ENCODE measurements at regions not wholly inside any gene's neighbourhood (a gene's known extent, or its start where the extent isn't known, plus 50 kb on each side); places are given as distances from the start of the nearest gene placed in this dataset.

GRCh38 chr4:100894339-100894870 is 376.6 kb upstream of the EMCN start:
- Mint-ChIP-seq H3K27ac (no peak overlapping the region), H3K9me3 (peaks cover 12% of the 10 kb centered on the region), H3K27me3 (ENCODE audit: insufficient read depth) (no peaks in the 10 kb centered on the region), H3K4me3 (no peak overlapping the region), H3K36me3 (ENCODE audit: low read depth) (peaks cover 5% of the 10 kb centered on the region), H3K4me1 (ENCODE audit: low read depth) (peaks cover 24% of the 10 kb centered on the region)
- intact Hi-C loops (cut with micrococcal nuclease) = loop anchor here (2.0 to 10.0 kb wide), 2 partner anchors 126 to 800 kb away; no protein-coding TSS in a partner anchor
- no peak for DNase-seq (ENCODE audit: low spot score)

- peaks cover 5% of the 10 kb centered on the region for H3K36me3 Mint-ChIP-seq (ENCODE audit: low read depth)
- intact Hi-C loops (cut with micrococcal nuclease) = loop anchor here (10.0 kb wide), 1 partner anchor 797 kb away; no protein-coding TSS in a partner anchor
- peaks cover 16% of the 10 kb centered on the region for H3K9me3 Mint-ChIP-seq
Measured at GRCh38 chr4:100891808-100892207, 374.0 kb upstream of the EMCN start.

GRCh38 chr4:100889898-100890297 is 372.1 kb upstream of the EMCN start:
- no peak for DNase-seq (ENCODE audit: low spot score)
- Mint-ChIP-seq H3K36me3 (ENCODE audit: low read depth) (peaks cover 3% of the 10 kb centered on the region), H3K4me1 (ENCODE audit: low read depth) (peaks cover 9% of the 10 kb centered on the region), H3K27me3 (ENCODE audit: insufficient read depth) (peaks cover 10% of the 10 kb centered on the region), H3K4me3 (no peak overlapping the region), H3K9me3 (peaks cover 25% of the 10 kb centered on the region), H3K27ac (no peak overlapping the region)
- intact Hi-C loops (cut with micrococcal nuclease) = loop anchor here (10.0 kb wide), 1 partner anchor 795 kb away; no protein-coding TSS in a partner anchor

More at GRCh38 chr4:100891808-100892207, 374.0 kb upstream of the EMCN start:
- Mint-ChIP-seq H3K27me3 (ENCODE audit: insufficient read depth) (peaks cover 4% of the 10 kb centered on the region), H3K4me1 (ENCODE audit: low read depth) (peaks cover 24% of the 10 kb centered on the region), H3K4me3 (no peak overlapping the region), H3K27ac (no peak overlapping the region)
- no peak for DNase-seq (ENCODE audit: low spot score)

GRCh38 chr4:100889401-100889800 is 371.6 kb upstream of the EMCN start:
- peaks cover 6% of the 10 kb centered on the region for H3K4me1 Mint-ChIP-seq (ENCODE audit: low read depth)
- H3K36me3 Mint-ChIP-seq (ENCODE audit: low read depth) = peaks cover 3% of the 10 kb centered on the region
- no peak for DNase-seq (ENCODE audit: low spot score)
- H3K27me3 Mint-ChIP-seq (ENCODE audit: insufficient read depth) = peaks cover 10% of the 10 kb centered on the region
- intact Hi-C loops (cut with micrococcal nuclease) = no loop called here
- H3K27ac Mint-ChIP-seq = no peak overlapping the region
- no peak overlapping the region for H3K4me3 Mint-ChIP-seq
- H3K9me3 Mint-ChIP-seq = peaks cover 25% of the 10 kb centered on the region

GRCh38 chr4:100882661-100883060 is 364.8 kb upstream of the EMCN start:
- H3K36me3 Mint-ChIP-seq (ENCODE audit: low read depth) = no peaks in the 10 kb centered on the region
- H3K4me3 Mint-ChIP-seq = no peak overlapping the region
- H3K27me3 Mint-ChIP-seq (ENCODE audit: insufficient read depth) = peaks cover 14% of the 10 kb centered on the region
- peaks cover 16% of the 10 kb centered on the region for H3K9me3 Mint-ChIP-seq
- intact Hi-C loops (cut with micrococcal nuclease) = no loop called here
- no peaks in the 10 kb centered on the region for H3K4me1 Mint-ChIP-seq (ENCODE audit: low read depth)
- no peak for DNase-seq (ENCODE audit: low spot score)
- H3K27ac Mint-ChIP-seq = no peak overlapping the region

GRCh38 chr4:100881283-100881682 is 363.5 kb upstream of the EMCN start:
- DNase-seq (ENCODE audit: low spot score) = no peak
- H3K4me3 Mint-ChIP-seq = no peak overlapping the region
- intact Hi-C loops (cut with micrococcal nuclease) = no loop called here
- H3K9me3 Mint-ChIP-seq = peaks cover 9% of the 10 kb centered on the region
- no peaks in the 10 kb centered on the region for H3K4me1 Mint-ChIP-seq (ENCODE audit: low read depth)
- no peaks in the 10 kb centered on the region for H3K36me3 Mint-ChIP-seq (ENCODE audit: low read depth)
- H3K27ac Mint-ChIP-seq = no peak overlapping the region
- peaks cover 12% of the 10 kb centered on the region for H3K27me3 Mint-ChIP-seq (ENCODE audit: insufficient read depth)

- Mint-ChIP-seq H3K27ac (no peak overlapping the region), H3K27me3 (ENCODE audit: insufficient read depth) (peaks cover 7% of the 10 kb centered on the region), H3K36me3 (ENCODE audit: low read depth) (no peaks in the 10 kb centered on the region), H3K9me3 (no peaks in the 10 kb centered on the region), H3K4me3 (no peak overlapping the region), H3K4me1 (ENCODE audit: low read depth) (no peaks in the 10 kb centered on the region)
- intact Hi-C loops (cut with micrococcal nuclease) = no loop called here
- no peak for DNase-seq (ENCODE audit: low spot score)
Measured at GRCh38 chr4:100880011-100880410, 362.2 kb upstream of the EMCN start.

GRCh38 chr4:100879471-100879870 is 361.6 kb upstream of the EMCN start:
- Mint-ChIP-seq H3K36me3 (ENCODE audit: low read depth) (no peaks in the 10 kb centered on the region), H3K9me3 (no peaks in the 10 kb centered on the region), H3K4me1 (ENCODE audit: low read depth) (no peaks in the 10 kb centered on the region), H3K4me3 (no peak overlapping the region), H3K27me3 (ENCODE audit: insufficient read depth) (peaks cover 7% of the 10 kb centered on the region), H3K27ac (no peak overlapping the region)
- DNase-seq (ENCODE audit: low spot score) = no peak
- intact Hi-C loops (cut with micrococcal nuclease) = no loop called here

- intact Hi-C loops (cut with micrococcal nuclease) = no loop called here
Measured at GRCh38 chr4:100876546-100876945, 358.7 kb upstream of the EMCN start.

GRCh38 chr4:100875296-100876068 is 357.7 kb upstream of the EMCN start:
- H3K27me3 Mint-ChIP-seq (ENCODE audit: insufficient read depth) = peaks cover 5% of the 10 kb centered on the region

More at GRCh38 chr4:100876546-100876945, 358.7 kb upstream of the EMCN start:
- H3K27ac Mint-ChIP-seq = no peak overlapping the region
- DNase-seq (ENCODE audit: low spot score) = no peak
- no peaks in the 10 kb centered on the region for H3K9me3 Mint-ChIP-seq
- H3K4me3 Mint-ChIP-seq = no peak overlapping the region
- H3K27me3 Mint-ChIP-seq (ENCODE audit: insufficient read depth) = peaks cover 5% of the 10 kb centered on the region
- H3K4me1 Mint-ChIP-seq (ENCODE audit: low read depth) = no peaks in the 10 kb centered on the region
- no peaks in the 10 kb centered on the region for H3K36me3 Mint-ChIP-seq (ENCODE audit: low read depth)

GRCh38 chr4:100872811-100873210 is 355.0 kb upstream of the EMCN start:
- Mint-ChIP-seq H3K4me1 (ENCODE audit: low read depth) (no peaks in the 10 kb centered on the region), H3K9me3 (no peaks in the 10 kb centered on the region), H3K4me3 (no peak overlapping the region), H3K27ac (no peak overlapping the region), H3K36me3 (ENCODE audit: low read depth) (no peaks in the 10 kb centered on the region), H3K27me3 (ENCODE audit: insufficient read depth) (peaks cover 5% of the 10 kb centered on the region)
- intact Hi-C loops (cut with micrococcal nuclease) = no loop called here
- DNase-seq (ENCODE audit: low spot score) = no peak

More at GRCh38 chr4:100875296-100876068, 357.7 kb upstream of the EMCN start:
- no peak for DNase-seq (ENCODE audit: low spot score)
- Mint-ChIP-seq H3K9me3 (no peaks in the 10 kb centered on the region), H3K36me3 (ENCODE audit: low read depth) (no peaks in the 10 kb centered on the region), H3K4me3 (no peak overlapping the region), H3K4me1 (ENCODE audit: low read depth) (no peaks in the 10 kb centered on the region), H3K27ac (no peak overlapping the region)
- intact Hi-C loops (cut with micrococcal nuclease) = no loop called here

GRCh38 chr4:100870940-100871772 is 353.3 kb upstream of the EMCN start:
- peaks cover 2% of the 10 kb centered on the region for H3K27me3 Mint-ChIP-seq (ENCODE audit: insufficient read depth)
- no peak overlapping the region for H3K27ac Mint-ChIP-seq
- no peaks in the 10 kb centered on the region for H3K4me1 Mint-ChIP-seq (ENCODE audit: low read depth)
- intact Hi-C loops (cut with micrococcal nuclease) = no loop called here
- no peak for DNase-seq (ENCODE audit: low spot score)
- no peaks in the 10 kb centered on the region for H3K36me3 Mint-ChIP-seq (ENCODE audit: low read depth)
- H3K9me3 Mint-ChIP-seq = peaks cover 4% of the 10 kb centered on the region
- H3K4me3 Mint-ChIP-seq = no peak overlapping the region

- intact Hi-C loops (cut with micrococcal nuclease) = no loop called here
- Mint-ChIP-seq H3K36me3 (ENCODE audit: low read depth) (no peaks in the 10 kb centered on the region), H3K27me3 (ENCODE audit: insufficient read depth) (peaks cover 4% of the 10 kb centered on the region), H3K9me3 (peaks cover 4% of the 10 kb centered on the region), H3K4me3 (no peak overlapping the region), H3K4me1 (ENCODE audit: low read depth) (no peaks in the 10 kb centered on the region), H3K27ac (no peak overlapping the region)
- no peak for DNase-seq (ENCODE audit: low spot score)
Measured at GRCh38 chr4:100869276-100869675, 351.5 kb upstream of the EMCN start.
